DMS 273 (cell line): ENCODE measurements at regions not wholly inside any gene's neighbourhood (a gene's known extent, or its start where the extent isn't known, plus 50 kb on each side); places are given as distances from the start of the nearest gene placed in this dataset.

ENCODE experiments used
- DNase-seq: peaks from one replicate; lab custom pipeline; 2025; ENCODE audit not compliant: unreplicated experiment; lab: John Stamatoyannopoulos, UW

DNA sequence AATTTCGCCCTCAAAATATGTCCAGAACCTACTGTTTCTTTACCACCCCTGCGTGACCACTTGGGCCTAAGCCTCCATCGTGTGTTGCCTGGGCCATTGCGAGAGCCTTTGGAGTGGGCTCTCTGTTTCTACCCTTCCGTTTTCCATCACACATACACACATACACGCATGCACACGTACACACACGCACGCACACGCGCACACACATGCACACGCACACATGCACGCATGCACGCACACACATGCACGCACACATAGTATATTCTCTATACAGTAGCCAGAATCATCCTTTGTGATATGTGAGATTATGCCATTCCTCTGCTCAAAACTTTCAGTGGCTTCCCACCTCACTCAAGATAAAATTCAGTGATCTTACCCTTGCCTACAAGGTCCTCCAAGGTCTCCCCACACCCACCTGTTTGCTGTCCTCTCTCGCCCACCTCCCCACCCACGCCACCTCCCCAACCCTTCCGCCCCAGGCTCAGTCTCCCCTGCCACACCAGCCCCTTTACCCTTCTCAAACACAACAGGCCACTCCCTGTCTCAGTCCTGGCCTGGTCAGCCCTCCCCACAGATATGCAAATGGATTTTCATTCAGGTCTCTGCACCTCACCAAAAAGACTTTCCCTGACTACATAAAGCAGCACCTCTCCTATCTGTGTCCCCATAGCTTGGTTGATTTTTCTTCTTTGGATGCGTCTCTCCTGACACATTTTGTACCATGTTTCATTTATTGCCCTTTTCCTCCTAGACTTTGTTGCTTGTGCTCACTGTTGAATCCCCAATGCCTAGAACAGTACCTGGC is 559.6 kb downstream of the CD83 start:
- DNase-seq, result no peak

DNA sequence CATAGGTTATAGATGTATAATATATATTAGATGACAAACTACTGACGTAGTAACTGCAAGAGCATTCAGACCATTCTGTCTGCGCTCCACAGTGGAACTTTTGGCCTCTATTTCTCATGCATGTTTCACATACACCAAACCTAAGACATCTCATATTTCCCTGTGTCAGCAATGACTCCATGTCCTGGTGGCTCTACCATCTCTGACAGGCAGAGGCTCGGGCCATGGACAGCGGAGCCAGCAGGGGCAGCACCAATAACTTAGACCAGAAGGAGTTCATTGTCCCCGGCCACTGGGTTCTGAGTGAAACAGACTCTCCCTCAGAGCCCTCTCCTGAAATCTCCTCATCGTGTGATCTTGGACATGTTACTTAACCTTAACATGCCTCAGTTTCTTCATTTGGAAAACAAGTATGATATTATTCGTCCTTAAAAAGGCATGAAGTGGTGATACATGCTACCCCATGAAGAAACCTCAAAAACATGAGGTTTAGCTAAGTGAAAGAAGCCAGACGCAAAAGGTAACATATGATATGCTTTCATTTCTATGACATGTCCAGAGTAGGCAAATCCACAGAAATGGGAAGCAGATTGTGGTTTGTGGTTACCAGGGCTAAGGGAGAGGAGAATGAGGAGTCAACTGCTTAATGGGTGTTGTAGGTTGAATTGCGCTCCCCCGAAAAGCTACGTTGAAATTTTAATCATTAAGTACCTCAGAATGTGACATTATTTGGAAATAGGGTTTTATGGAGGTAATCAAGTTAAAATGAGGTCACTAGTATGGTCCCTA is 564.0 kb upstream of the JARID2 start:
- no peak for DNase-seq

DNA sequence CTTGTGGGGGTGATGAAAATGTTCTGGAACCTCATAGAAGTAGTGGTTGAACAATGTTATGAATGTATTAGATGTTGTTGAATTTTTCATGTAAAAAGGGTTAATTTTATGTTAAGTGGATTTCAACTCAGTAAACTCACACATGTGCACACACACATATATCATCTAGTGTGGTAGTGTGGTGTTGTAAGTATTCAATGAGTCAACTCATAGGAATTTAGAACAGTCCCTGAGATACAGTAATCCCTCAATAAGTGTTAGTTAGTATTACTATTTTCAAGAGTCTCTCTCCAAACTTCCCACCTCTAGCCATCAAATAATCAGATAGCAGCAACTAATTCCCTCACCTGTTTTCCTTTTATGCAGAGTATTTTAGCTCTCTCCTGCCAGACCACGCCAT is 563.1 kb upstream of the JARID2 start:
- DNase-seq, result no peak

DNA sequence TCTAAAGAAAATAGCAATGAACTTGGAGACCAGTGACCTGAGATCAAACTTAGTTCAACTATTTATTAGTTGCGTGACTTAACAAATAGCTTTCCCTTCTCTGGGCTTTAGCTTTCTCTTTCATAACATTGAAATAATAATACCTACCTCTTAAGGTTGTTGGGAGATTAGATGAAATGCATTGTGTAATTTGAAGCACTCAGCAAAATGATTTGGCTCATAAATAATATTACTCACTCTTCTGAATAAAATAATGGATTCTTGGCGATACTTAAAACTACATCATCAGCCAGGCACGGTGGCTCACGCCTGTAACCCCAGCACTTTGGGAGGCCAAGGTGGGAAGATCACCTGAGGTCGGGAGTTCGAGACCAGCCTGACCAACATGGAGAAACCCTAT is 556.2 kb upstream of the JARID2 start:
- no peak for DNase-seq

DNA sequence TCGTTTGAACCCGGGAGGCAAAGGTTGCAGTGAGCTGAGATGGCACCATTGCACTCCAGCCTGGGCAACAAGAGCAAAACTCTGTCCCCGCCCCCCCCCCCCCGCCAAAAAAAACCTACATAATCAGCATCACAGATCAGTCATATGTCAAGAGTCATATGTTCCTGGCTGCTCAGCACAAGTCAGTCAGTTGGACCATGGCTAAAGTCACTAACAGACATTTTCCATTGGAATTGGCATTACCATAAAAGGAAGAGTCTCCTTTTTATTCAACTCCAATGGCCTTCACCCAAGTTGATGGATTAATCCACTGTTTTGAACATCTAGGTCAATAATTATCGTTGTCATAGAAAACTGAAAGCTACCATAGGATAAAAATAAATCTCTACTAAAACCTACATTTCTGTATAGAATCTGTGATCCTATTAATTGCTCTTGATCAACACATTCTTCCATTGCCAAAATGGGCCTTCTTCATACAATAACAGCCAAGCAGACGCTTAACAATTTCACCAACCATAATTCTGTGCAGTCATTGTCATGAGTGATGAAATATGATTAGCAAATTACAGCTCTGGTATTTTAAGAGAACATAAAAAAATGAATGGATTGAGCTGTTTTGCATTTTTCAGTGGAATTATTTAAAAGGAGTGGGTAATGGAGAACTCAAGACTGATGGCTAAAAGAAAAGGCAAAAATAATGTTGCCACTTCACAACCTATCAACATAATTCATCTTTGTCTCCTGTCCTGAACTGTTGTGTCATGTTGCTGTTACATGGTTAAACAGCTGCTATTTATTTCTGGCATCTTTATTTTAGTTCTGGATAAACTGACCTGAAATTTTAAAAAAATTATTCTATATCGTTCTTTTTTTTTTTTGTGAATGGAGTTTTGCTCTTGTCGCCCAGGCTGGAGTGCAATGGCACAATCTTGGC is 555.5 kb upstream of the JARID2 start:
- DNase-seq, result no peak

DNA sequence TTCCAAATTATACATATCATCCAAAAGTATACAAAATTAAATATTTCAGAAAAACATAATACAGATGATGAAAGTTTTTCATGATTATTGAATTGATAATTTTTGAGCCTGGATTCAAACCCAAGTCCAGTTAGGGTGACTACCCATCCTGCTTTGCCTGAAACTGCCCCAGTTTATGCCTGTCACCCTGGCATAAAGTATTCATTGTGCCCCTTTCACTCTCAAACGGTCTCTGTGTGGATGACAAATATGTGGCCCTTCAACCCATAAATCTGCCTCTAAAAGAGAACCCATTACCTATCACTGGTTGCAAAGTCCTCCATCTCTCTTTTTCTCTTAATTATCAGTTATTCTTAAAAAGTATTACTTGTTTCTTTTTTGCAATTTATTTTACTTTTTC is 553.7 kb upstream of the JARID2 start:
- DNase-seq, result no peak

DNA sequence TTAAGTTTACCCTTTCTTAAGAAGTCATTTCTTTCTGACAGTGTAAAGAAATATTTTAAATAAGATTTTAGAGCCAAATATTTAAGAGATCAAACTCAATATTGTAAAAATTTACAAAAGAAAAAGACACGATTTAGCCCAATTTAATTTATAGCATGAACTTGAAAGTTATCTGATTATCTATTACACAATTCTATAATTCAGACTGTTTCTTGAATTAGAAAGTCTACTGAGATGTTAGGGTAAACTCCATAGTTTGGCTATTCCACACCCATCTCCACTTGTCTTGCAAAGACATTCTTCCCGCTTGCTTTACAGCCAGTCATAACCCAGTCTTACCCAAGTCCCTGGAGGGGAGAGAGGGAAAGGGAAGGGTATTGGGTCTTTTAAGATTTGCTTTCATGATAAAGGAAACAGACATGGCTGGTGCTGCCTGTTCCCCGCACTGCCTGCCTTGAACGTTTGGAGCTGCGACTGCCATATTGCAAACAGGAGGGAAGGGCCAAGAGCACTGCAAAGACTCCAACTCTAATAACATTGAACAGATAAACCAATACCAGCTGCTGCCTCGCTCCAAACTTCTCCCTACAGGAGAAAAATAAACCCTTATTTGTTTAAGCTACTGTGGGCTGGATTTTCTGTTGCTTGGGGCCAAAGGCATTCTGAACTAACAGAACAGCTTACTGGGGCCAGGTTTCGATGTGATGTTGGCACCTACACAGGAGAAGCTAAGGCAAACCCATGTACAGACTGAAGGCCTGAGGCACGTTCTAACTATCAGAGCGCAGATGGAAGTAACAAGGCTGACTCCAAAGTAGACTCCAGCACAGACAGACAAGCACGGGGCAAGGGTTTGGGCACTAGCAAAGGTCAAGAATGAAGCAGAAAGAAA is 552.3 kb upstream of the JARID2 start:
- no peak for DNase-seq

DNA sequence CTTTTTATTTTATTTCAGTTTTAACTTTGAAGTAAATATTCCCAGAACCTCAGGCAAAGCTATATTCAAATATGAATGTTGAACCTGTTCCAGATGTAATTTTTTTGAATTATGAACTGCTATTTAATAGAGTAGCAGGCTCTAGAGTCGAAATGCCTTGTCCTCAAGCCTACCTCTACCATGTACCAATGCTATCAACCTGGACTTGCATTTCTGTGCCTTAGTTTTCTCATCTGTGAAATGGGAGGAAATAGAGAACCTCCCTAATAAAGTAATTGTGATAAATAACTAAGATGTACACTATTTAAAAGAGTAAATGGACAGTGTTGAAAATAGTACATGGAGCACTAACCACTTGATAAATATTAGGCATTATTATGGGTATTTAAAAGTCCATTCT is 551.6 kb upstream of the JARID2 start:
- DNase-seq, result no peak

DNA sequence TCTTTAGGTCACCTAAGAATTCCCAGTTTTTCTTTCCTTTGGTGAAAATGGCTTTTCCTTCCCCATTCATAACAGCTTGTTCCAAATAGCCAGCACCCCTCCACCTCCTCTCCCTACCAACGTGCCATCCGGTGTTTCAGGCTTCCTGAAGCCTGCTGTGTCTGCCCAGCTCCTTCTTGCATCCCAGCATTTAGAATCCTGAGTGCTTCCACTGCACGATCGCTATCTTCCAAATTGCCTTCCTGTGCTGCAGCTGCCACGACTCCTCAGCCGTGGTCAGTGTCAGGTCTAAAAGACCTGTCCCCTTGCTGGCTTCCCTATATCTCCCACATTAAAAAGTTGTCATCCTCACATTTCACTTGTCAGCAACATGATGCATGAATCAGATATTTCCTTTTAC is 550.3 kb upstream of the JARID2 start:
- DNase-seq, result no peak

DNA sequence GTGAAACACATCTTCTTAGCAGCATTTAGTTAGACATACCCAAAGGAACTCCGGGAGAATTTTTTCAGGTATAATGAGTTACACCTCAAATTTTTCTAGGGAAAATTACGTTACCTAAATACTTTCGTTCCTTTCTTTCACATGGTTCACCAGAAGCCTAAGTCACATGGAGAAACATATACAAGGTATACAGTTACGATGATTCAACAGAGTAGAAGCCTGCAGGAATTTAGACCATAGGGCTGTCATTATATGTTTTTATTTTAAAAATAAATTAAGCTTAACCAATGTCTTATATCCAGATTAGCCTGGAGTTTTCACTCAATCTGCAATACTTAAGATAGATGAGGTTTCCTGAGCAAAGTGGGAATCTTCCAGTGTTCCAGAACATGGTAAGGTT is 549.5 kb upstream of the JARID2 start:
- no peak for DNase-seq

DNA sequence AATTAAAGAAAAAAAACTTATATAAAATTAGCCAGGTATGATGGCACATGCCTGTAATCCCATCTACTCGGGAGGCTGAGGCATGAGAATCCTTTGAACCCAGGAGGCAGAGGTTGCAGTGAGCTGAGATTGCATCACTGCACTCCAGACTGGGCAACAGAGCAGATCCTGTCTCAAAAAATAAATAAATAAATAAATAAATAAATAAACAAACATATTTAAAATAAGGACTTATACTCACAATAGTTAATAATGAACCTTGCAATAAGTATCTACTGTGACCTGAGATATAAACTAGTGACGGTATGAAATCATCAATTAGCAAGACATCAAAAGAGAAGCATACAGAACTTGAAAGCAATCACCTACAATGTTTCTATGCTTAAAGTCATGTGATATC is 548.4 kb upstream of the JARID2 start:
- no peak for DNase-seq

DNA sequence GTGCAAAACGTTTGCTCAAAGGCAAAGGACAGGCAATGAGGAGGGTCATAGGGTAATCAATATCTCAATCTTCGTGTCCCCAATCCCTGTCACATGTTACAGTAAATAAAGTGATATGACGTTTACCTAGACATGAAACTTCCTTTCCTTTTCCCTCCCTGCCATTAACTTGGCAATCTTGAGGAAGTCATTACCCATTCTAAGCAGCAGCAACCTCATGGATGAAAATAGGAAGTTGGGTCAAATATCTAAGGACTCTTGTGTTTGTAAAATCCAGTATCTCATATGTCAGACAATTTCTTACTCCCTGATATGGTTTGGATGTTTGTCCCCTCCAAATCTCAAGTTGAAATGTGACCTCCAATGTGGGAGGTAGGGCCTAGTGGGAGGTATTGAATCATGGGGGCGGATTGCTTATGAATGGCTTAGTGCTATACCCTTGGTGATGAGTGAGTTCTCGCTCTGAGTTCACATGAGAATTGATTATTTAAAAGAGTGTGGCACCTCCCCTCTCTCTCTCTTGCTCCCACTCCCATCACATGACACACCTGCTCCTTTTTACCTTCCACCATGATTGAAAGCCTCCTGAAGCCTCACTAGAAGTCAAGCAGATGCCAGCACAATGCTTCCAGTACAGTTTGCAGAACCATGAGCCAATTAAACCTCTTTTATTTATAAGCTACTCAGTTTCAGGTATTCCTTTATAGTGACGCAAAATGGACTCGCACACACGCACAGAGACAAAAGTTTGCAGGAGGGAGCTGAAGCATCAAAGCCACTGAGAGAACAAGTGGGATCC is 545.9 kb upstream of the JARID2 start:
- no peak for DNase-seq

DNA sequence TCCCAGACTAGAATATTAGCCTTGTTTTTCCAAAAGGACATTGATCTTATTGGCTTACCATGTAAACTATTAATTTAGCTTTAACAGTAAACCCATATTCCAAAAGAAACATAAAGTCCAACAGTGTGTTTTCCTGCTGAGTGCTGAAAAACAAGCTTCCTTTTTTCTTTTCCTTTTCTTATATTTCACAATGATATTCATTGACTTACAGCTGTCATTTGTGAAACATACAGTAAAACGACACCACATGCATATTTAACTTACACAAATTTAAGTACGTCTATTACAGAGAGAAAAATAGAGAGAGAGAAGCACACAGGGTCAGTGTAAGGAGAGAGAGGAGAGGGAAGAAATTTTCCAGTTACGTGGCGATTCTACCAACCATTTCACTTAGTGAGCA is 543.9 kb upstream of the JARID2 start:
- DNase-seq, result no peak

DNA sequence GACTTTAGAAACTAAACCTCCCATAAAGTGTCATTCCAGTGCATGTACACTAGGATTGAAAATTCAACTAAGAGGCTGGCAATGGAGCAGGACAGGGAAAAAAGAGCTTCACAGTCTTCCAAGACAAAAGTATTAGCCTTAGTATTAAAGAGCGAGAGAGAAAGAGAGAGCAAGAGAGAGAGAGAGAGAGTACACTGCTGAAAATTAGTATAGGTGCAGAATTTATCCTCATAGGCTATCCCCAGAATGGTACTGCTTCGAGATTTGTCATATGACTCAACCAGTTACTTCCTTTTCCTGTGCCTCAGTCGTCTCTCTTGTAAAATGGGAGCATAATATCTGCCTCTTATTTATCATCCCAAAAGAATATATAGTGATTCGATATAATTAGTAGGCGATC is 543.2 kb upstream of the JARID2 start:
- no peak for DNase-seq

DNA sequence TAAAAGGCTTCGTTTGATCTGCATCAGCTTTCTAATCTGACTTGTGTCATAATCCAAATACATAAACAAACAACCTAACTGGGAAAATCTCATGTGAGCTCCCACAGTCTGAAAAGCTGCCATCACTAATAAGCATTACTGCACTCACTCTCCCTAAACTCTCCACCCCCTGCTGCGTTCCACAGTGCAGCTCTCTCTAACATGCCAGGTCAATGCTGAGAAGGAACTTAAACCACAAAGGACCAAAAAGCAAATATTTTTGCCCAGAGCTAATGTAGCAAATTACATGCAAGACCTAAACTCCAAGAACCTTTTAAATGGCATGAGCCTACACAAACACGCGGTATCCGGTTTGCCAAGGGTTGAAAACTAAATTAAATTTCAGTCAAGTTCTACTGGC is 542.3 kb upstream of the JARID2 start:
- no peak for DNase-seq

DNA sequence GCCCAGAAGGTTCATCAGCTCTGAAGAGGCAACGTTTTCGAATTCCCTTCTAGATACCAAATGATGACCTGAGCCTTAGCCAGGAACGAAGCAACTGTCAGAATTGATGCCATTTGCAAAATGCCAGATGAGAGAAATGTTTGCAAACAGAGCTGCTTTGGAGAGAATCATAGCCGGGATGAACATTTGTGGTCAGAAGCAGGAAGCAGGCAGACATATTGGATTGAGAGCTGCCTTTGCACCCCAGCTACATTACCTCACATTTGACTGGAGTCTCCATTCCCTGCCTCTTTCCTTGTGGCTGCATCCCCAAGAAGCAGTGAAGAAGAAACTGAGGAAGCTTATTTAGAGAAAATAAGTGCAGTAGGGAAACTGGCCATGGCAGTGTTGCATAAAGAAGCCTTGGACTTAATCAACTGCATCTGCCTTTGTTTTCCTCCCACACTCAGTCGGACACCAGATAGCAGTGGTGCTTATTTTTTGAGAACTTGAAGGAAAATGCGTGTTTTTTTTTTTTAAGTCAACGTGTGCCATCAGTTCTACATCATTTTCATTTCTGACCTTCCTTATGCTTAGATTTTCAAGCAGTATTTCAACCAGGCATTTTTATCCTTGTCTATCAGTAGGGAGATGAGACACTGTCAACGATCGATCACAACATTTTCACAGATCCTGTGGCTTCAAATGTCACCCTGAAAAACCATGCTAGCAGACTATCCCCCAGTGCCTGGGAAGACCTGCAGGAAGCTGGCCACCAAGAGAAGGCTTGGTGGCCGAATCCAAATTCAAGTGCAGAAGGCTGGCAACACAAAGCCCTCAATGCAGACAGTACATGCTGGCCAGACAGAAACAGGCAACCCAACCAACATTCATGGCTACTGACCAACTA is 541.2 kb upstream of the JARID2 start:
- no peak for DNase-seq

DNA sequence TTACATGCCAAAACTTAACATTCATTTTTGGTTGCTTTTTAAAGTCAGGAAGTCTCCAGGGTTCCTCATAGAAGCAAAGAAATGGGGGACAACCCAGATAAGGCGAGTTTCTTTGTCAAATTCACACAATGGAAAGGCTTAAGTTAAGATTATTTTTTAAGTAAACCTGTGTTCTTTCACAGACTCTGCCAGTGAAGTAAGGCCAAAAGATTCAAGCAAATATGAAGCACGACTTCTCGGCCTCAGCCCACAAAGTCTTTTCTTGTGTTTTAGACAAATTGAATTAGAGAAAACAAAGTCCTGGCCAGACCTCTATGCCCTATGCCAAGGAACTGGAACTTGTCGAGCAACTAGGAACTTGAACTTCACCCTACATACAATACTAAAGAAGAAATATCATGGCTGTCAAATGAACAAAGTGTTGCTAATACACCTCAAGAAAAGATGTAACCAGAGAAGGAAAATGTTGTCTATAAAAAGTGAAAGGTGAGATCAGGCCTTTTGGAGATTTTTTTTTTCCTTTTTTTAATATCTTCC is 540.0 kb upstream of the JARID2 start:
- no peak for DNase-seq

DNA sequence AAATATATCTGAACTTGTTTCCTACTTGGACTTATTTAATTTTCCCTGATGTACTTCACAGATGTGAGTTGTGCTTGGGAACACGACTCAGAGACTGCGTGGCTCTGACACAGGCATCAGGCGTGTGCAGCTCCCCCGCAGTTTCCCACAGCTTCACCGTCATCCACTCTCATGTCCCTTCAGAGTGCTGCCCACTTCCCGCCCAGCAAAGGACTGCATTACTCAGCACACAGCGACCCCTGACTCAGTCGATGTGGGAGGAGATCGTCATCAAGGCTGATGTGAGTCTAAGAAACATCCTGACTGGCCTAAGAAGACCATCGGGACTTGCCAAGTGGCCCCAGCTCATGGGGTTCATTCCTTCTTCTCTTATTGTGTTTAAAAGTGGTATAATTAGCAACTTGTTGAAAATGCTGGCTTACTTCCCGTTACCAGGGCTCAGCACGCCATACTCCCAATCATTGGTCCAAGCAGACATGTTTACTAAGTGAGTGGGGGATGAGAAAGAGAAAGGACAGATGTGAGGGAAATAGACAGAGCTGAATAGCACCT is 539.4 kb upstream of the JARID2 start:
- no peak for DNase-seq
